Renal pelvis (tissue), 1 donor: ENCODE measurements at regions not wholly inside any gene's neighbourhood (a gene's known extent, or its start where the extent isn't known, plus 50 kb on each side); places are given as distances from the start of the nearest gene placed in this dataset.

Experiments
- DNase-seq: peaks from one replicate; pipeline ENCODE4 v3.0.0-alpha.2; 2013

GRCh38 chr12:59046763-59047534 is 126.6 kb upstream of the LRIG3 start:
- no peak for DNase-seq

- no peak for DNase-seq
These were observed 124.5 kb upstream of the LRIG3 start for GRCh38 chr12:59044791-59045190.

DNA sequence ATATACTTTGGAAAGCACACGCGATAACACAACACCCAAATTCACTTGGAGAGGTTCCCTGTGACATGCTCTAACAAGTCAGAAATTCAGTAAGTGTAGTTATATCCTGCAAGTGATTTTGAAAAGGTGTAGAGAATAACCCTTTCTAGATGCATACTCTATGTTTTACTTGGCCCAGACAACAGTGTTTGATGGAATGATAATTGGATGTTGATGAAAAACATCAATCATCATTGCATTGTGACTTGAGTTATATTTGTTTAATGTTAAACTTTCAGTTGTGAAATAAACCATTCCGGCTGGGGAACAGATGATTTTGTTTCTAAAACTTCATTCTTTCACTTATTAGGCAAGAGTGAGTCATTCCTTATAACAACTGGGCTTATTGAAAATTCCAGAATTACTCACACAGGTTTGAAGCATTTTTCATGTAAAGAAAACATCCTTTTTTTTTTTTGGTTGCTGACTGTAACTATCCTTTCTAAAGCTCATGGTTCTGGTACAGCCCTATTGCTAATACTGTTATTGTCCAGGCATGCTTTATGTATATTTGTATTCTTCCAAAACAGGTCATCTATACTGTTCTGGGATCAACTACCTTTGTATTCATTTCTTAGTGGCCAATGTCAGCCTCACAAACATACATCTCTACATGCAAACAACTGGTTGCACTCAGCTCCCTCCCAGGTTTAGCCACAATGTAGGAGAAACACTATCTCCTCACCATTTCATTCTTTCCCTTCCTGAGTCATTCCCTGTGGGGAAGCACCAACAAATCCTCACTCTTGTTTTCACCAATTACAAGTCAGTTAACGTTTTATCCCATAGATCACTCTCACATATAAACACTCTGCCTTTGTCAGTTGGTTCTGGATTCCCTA is 121.2 kb upstream of the LRIG3 start:
- no peak for DNase-seq

DNA sequence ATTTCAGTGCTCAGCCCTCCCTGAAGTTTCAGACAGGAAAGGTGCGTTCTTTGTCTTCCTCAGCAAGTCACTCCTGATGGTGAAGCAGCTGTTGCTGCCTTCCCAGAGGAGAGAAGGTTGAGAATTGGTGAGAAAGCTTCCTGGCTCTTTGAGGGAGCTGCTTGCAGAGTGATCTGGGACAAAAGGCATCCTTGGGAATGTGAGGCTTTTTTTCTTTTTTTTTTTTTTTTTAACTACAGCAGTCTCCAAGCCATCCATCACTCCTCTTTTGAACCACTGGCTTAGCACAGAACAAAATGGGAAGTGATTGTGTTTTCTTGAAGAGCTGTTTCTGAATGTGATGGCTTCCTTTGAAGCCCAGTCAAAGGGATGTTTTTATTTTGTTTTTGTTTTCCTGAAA is 120.4 kb upstream of the LRIG3 start:
- peak; percentile 41 for DNase-seq

- DNase-seq: no peak
These were observed 119.7 kb upstream of the LRIG3 start for GRCh38 chr12:59040043-59040442.

DNA sequence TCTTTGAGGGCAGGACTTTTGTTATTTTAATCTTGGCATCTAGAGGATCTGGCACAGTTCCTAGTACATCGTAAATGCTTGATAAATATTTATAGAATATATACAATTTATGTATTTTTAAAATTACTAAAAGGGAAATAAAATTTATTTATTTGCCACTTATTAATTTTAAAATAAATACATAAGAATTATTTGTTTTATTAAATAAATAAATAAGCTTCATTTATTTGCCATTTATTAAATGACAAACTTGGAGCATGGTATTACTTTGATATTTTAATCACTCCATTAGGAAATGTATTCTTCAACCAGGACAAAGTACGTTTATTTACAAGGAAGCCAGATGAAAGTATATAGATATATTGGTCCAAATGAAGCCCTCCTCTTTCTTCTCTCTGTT is 118.7 kb upstream of the LRIG3 start:
- no peak for DNase-seq

GRCh38 chr12:59036973-59037762 is 116.9 kb upstream of the LRIG3 start:
- no peak for DNase-seq

DNA sequence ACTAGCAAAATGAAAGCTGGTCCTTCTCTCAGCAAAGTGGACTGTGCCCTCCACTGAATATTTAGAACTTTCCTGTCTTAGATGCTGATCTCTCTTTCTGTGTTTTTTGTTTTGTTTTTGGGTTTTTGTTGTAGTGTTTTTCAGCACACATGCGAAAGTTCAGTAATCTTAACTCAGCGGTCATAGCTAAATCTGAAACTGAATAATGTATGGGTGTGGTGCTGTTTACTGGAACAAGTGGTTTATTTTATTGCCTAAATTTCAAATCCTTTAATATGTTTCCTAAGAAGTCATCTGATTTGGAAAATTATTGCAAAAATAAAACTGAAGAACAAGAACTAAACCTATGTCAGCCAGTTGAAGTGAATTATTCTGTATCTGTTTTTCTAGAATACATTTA is 116.0 kb upstream of the LRIG3 start:
- no peak for DNase-seq

DNA sequence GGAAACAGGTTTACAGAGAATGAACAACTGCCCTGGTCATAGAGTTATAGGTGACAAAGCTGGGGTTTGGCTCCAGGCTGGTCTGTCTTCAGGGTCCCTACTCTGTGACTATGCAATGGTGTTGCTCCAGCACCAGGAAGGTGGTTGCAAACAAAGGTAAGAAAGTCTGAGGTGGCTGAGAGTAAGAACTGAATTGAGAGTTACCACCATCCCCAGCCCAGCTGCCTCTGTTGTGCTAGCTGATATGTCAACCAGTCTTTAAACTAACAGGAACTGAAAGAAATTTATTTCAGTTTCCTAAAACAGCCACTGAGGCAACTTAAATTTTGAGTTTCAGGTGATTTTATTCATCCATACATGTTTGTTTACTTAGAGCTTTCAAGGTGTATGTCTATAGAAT is 111.0 kb upstream of the LRIG3 start:
- DNase-seq: no peak

GRCh38 chr12:59030415-59030814 is 110.1 kb upstream of the LRIG3 start:
- DNase-seq: no peak

- no peak for DNase-seq
These were observed 106.9 kb upstream of the LRIG3 start for GRCh38 chr12:59027199-59027598.

DNA sequence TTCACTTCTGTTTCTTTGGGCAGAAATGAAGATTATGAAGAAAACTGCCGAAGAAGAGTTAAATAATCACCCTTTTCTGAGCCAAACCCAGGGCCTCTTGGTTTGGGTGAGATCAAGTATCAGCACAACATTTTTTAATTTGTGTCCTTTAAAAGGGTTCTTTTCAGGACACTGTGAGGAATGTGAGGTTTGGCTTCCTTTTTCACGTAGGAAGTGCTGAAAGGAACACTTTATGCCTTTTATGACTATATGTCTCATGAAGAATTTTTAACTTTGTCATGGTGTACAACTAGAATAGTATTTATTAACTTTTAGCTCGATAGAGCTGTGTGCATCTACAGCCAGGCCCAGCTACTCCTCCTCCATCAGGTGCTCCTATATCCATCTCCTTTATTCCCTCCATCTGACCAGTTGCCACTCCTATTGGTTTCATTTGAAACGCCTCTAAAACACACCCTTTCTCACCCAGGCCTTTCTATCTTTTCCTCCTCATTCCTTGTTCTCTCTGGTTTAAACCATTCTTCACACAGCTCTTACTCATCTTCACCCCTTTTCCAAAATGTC is 103.6 kb upstream of the LRIG3 start:
- DNase-seq: no peak

DNA sequence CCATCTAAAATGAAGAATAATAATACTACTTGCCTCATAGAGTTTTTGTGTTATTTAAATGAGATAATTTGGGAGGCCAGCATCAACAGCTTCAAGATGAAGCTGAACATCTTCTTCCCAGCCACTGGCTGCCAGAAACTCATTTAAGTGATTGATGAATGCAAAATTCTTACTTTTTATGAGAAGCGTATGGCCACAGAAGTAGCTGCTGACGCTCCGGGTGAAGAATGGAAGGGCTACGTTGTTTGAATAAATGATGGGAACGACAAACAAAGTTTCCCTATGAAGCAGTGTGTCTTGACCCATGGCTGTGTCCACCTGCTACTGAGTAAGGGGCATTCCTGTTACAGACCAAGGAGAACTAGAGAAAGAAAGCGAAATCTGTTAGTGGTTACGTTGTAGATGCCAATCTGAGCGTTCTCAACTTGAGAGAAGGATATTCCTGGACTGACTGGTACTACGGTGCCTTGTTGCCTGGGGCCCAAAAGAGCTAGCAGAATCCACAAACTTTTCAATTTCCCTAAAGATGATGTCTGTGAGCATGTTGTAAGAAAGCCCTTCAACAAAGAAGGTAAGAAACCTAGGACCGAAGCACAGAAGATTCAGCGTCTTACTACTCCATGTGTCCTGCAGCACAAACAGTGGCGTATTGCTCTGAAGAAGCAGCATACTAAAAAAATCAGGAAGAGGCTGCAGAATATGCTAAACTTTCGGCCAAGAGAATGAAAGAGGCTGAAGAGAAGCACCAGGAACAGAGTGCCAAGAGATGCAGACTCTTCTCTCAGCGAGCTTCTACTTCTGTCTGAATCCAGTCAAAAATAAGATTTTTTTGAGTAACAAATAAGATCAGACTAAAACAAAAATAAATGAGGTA is 100.0 kb upstream of the LRIG3 start:
- DNase-seq: no peak

DNA sequence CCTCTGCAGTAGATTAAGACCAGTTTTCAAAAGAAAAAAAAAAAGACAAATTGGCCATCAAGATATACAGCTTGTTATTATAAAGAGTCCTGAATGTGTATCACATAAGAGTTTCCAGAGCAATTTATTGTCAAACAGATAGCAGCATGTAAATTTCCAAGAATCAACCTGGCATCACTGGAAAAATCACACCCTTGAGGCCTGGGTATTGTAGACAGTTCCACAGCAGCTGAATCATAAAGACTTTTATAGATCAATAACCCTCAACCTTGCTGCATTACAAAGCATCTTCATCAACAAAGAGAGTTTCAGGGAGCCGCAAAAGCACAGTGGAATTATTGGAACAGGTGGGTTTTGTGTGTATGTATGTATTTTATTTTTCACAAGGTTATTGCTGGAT is 94.6 kb upstream of the LRIG3 start:
- no peak for DNase-seq

DNA sequence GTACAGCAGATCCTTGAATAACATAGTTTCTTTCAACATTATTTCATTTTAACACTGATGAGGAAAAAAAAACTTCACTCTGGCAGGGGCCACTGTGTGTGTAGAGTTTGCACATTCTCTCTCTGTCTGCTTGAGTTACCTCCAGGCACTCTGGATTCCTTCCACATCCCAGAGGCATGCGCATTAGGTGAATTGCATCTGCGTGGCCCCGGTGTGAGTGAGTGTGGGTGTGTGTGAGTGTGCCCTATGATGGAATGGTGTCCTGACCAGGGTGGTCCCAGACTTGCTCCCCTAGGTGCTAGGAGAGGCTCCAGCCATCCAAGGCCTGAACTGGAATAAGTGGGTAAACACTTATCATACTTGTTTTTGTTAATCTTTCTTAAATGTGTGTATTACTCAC is 90.6 kb upstream of the LRIG3 start:
- DNase-seq: no peak

- peak; percentile 11 for DNase-seq
These were observed 89.8 kb upstream of the LRIG3 start for GRCh38 chr12:59010118-59010517.

DNA sequence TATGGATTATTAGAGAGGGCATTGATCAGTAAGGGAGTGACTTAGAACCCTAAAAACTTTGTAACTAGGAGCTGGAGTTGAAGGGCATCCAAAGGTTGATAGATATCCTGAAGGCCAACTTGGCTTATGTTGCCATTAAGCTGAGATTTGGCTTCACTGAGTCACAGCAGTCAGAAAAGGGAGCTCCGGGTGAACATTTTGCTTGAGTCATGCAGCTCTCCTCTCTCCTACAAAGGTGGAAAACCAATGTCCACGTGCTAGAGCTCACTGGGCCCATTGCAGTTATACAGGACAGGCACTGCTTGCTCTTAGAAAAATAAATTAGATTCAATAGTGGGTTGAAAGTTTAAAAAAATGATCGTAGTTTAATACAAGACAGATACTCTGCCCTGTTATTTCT is 87.3 kb upstream of the LRIG3 start:
- DNase-seq: no peak

GRCh38 chr12:59005193-59005955 is 85.1 kb upstream of the LRIG3 start:
- no peak for DNase-seq

- DNase-seq: no peak
These were observed 84.2 kb upstream of the LRIG3 start for GRCh38 chr12:59004456-59004855.

GRCh38 chr12:58995666-58996363 is 75.5 kb upstream of the LRIG3 start:
- peak; percentile 45 for DNase-seq
